Breast epithelium (tissue), 4 donors: ENCODE measurements at regions not wholly inside any gene's neighbourhood (a gene's known extent, or its start where the extent isn't known, plus 50 kb on each side); places are given as distances from the start of the nearest gene placed in this dataset.

Experiments
- DNase-seq, 2 donors: peaks; one replicate each; pipeline ENCODE4 v3.0.0-alpha.2; 2019; ENCODE audit warnings: low spot score in 2 of 2
- H3K27ac ChIP-seq, 2 donors: fragments of 200-600 bp; sonication (generic) in 1 of 2; one replicate each; pipeline ENCODE4 v1.5.1; 2016 to 2019; ENCODE audit warnings: mild to moderate bottlenecking in 1 of 2
- H3K27me3 ChIP-seq, 2 donors: fragments of 200-600 bp; sonication (generic) in 1 of 2; one replicate each; pipeline versions ENCODE4 v1.5.1 to v1.6.0; 2017 to 2019; ENCODE audit warnings: control low read depth in 1 of 2, mild to moderate bottlenecking in 1 of 2
- H3K36me3 ChIP-seq: fragments of 200-600 bp; one replicate; pipeline ENCODE4 v1.5.1; 2019
- H3K4me1 ChIP-seq, 2 donors: fragments of 200-600 bp; sonication (generic); one replicate each; pipeline ENCODE4 v1.5.1; 2016 to 2019; ENCODE audit warnings: control low read depth in 1 of 2
- H3K4me3 ChIP-seq, 3 donors: fragments of 200-600 bp; sonication (generic); 1 replicate in 2 of 3; 2 replicates in 1 of 3; pipeline ENCODE4 v1.5.1; 2016 to 2019; ENCODE audit warnings: mild to moderate bottlenecking in 3 of 3, moderate library complexity in 2 of 3
- H3K9me3 ChIP-seq, 2 donors: fragments of 200-600 bp; sonication (generic) in 1 of 2; one replicate each; pipeline ENCODE4 v1.5.1; 2016 to 2019; ENCODE audit warnings: control low read depth in 1 of 2
- CTCF ChIP-seq, 3 donors: fragments of 450-650 bp; IDR thresholded peaks; one replicate each; pipeline ENCODE4 v1.5.1; 2016 to 2017; ENCODE audit warnings: antibody characterized with exemption in 3 of 3, mild to moderate bottlenecking in 3 of 3, moderate library complexity in 3 of 3
- POLR2A ChIP-seq: fragments of 450-650 bp; IDR thresholded peaks from one replicate; pipeline ENCODE4 v1.6.1; 2016; ENCODE audit warnings: antibody characterized with exemption, mild to moderate bottlenecking, moderate library complexity
- POLR2AphosphoS5 ChIP-seq, 3 donors: sonication (generic); formaldehyde crosslinking; IDR thresholded peaks; one replicate each; pipeline ENCODE4 v1.6.1; 2017; ENCODE audit warnings: antibody characterized with exemption in 3 of 3
- intact Hi-C: fragments of 100-400 bp; cut with DNase I; formaldehyde crosslinking; loops from one replicate; pipeline ENCODE4 v1.15.1; 2023; ENCODE audit warnings: low total_unique reads

GRCh38 chr18:76102156-76102555, 392.9 kb downstream of the ZNF516 start:
- Histone ChIP-seq H3K36me3 (no peaks in the 10 kb centered on the region), H3K4me1 (peaks cover 5% of the 10 kb centered on the region in 2 donors), H3K27me3 (no peaks in the 10 kb centered on the region), H3K9me3 (peaks cover 4 to 21% of the 10 kb centered on the region in 2 donors), H3K4me3 (no peak overlapping the region), H3K27ac (no peak overlapping the region)
- TF ChIP-seq CTCF (IDR thresholded peaks at IDR 0.05) = no peak
- intact Hi-C loops = no loop called here
- no peak for DNase-seq

DNA sequence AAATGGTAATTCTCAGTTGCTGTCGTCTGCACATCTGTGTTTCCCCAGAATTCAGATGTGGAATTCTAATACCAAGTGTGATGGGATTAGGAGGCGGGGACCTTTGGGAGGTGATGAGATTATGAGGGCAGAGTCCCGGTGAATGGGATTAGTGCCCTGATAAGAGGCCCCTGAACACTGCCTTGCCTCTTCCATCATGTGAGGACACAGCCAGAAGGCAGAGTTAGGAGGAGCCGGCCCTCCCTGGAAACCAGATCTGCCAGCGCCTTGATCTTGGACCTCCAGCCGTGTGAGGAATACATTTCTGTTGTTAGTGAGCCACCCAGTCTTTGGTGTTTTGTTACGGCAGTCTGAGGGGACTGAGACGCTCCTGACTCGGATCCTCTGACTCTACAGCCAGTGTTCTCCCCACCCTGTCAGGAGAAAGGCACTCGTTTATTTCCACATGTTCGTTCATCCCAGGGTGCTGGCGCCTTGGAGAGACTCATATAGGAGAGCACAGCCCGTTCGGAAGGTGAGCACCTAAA, 395.0 kb downstream of the ZNF516 start:
- Histone ChIP-seq H3K4me3 (no peak overlapping the region), H3K36me3 (no peaks in the 10 kb centered on the region), H3K27ac (no peak overlapping the region), H3K27me3 (no peaks in the 10 kb centered on the region), H3K9me3 (peaks cover 4 to 17% of the 10 kb centered on the region in 2 donors), H3K4me1 (peaks cover 5% of the 10 kb centered on the region in 2 donors)
- intact Hi-C loops = no loop called here
- no peak for DNase-seq
- TF ChIP-seq POLR2A (no peak), POLR2AphosphoS5 (IDR thresholded peaks at IDR 0.05) (no peak), CTCF (IDR thresholded peaks at IDR 0.05) (no peak)

DNA sequence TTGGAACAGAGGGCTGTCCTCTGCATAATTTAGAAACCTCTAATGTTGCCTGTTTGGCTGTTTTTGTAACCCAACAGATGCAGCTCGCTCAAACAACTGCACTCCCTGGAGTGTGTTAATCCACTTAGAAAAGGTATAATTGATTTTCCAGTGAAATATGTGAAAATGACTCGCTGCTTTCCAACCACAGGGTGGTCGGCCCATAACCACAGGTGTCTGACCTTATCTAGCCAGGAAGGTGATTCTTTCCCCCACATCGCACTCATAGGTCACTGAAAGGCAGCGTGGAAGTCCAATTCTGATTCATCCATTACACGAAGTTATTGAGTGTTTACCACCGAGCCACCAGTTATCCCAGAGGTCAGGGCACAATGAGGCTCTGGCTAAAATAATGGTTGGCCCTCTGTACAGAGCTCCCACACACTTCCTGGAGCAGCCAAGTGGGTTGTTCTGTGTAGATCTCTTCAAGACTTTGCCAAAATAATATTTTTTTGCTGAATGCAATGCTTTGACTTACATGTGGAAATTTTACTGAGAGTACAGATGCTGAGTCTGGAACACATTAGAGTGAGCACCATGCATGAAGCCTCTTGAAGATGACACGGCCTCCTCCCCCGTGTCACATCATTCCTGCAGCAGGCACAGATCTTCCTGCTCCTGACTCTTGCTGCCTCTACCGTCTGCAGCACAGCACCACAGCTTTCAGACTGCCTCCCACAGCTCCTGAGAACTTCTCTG, 396.2 kb downstream of the ZNF516 start:
- Histone ChIP-seq H3K4me3 (no peak overlapping the region), H3K27ac (peak overlapping the region in 1 of 2 donors; percentile 52), H3K4me1 (peaks cover 5% of the 10 kb centered on the region in 2 donors), H3K27me3 (no peaks in the 10 kb centered on the region), H3K36me3 (no peaks in the 10 kb centered on the region), H3K9me3 (peaks cover 4 to 5% of the 10 kb centered on the region in 2 donors)
- intact Hi-C loops = no loop called here
- no peak for DNase-seq
- TF ChIP-seq POLR2AphosphoS5 (IDR thresholded peaks at IDR 0.05) (no peak), CTCF (IDR thresholded peaks at IDR 0.05) (no peak), POLR2A (no peak)

DNA sequence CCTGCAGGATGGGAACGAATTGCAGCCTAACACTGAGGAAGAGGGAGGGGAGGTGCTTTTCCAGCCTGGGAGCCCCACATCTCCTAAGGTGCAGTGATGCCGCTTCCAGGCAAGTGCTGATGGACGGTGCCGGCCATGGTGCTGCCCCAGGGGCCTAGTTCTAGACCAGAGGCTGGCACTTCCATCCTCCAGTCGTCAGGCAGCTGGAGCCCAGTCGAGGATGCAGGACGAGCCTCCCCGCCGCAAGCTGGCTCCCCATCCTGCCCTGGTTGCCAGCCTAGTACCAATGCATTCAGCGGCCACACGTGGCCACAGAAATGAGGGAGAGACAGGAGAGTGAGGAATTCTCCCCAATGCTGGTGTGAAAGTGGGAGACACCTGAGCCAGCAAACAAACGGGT, 413.5 kb downstream of the ZNF516 start:
- Histone ChIP-seq H3K27me3 (no peaks in the 10 kb centered on the region), H3K4me1 (no peaks in the 10 kb centered on the region), H3K4me3 (no peak overlapping the region), H3K27ac (no peak overlapping the region), H3K36me3 (no peaks in the 10 kb centered on the region), H3K9me3 (peaks cover 7 to 15% of the 10 kb centered on the region in 2 donors)
- intact Hi-C loops = no loop called here
- no peak for DNase-seq
- TF ChIP-seq POLR2A (no peak), CTCF (IDR thresholded peaks at IDR 0.05) (no peak), POLR2AphosphoS5 (IDR thresholded peaks at IDR 0.05) (no peak)

- intact Hi-C loops = no loop called here
- Histone ChIP-seq H3K27ac (no peak overlapping the region), H3K36me3 (no peaks in the 10 kb centered on the region), H3K9me3 (peaks cover 7 to 9% of the 10 kb centered on the region in 2 donors), H3K4me3 (no peak overlapping the region), H3K27me3 (no peaks in the 10 kb centered on the region), H3K4me1 (no peaks in the 10 kb centered on the region)
- no peak for TF ChIP-seq POLR2AphosphoS5 (IDR thresholded peaks at IDR 0.05)
- TF ChIP-seq CTCF (IDR thresholded peaks at IDR 0.05) = no peak
- no peak for TF ChIP-seq POLR2A
- DNase-seq = no peak
Observed at GRCh38 chr18:76080430-76080829, 414.6 kb downstream of the ZNF516 start.
